Spinal cord (tissue), 9 donors: ENCODE measurements at regions not wholly inside any gene's neighbourhood (a gene's known extent, or its start where the extent isn't known, plus 50 kb on each side); places are given as distances from the start of the nearest gene placed in this dataset.

Experiments used
- DNase-seq, 6 donors: peaks; one replicate each; pipeline versions ENCODE4 v3.0.0 to v3.0.0-alpha.2; 2013 to 2015; ENCODE audit warnings: low spot score in 6 of 6, low read depth in 4 of 6
- H3K27ac ChIP-seq: one replicate; pipeline ENCODE4 v1.5.1; 2013; ENCODE audit warnings: low read depth, low read length, control low read depth
- H3K27me3 ChIP-seq: one replicate; pipeline ENCODE4 v1.6.1; 2013; ENCODE audit warnings: low read length; ENCODE audit not compliant: control insufficient read depth, insufficient read depth
- H3K36me3 ChIP-seq: one replicate; pipeline ENCODE4 v1.6.1; 2013; ENCODE audit warnings: low read length; ENCODE audit not compliant: control insufficient read depth, insufficient read depth
- H3K4me1 ChIP-seq: one replicate; pipeline ENCODE4 v1.6.1; 2013; ENCODE audit warnings: low read length; ENCODE audit not compliant: control insufficient read depth, insufficient read depth
- H3K4me3 ChIP-seq: one replicate; pipeline ENCODE4 v1.5.1; 2013; ENCODE audit warnings: low read depth, low read length, control low read depth
- H3K9me3 ChIP-seq: one replicate; pipeline ENCODE4 v1.6.1; 2013; ENCODE audit warnings: low read length; ENCODE audit not compliant: control insufficient read depth, insufficient read depth
- WGBS: methylation state at CpG from one replicate; pipeline ENCODE4 v1.1.5; 2013; ENCODE audit warnings: missing lambda C conversion rate; ENCODE audit not compliant: insufficient coverage; 5-methylcytosine and 5-hydroxymethylcytosine counted together
- donor health status: healthy.

DNA sequence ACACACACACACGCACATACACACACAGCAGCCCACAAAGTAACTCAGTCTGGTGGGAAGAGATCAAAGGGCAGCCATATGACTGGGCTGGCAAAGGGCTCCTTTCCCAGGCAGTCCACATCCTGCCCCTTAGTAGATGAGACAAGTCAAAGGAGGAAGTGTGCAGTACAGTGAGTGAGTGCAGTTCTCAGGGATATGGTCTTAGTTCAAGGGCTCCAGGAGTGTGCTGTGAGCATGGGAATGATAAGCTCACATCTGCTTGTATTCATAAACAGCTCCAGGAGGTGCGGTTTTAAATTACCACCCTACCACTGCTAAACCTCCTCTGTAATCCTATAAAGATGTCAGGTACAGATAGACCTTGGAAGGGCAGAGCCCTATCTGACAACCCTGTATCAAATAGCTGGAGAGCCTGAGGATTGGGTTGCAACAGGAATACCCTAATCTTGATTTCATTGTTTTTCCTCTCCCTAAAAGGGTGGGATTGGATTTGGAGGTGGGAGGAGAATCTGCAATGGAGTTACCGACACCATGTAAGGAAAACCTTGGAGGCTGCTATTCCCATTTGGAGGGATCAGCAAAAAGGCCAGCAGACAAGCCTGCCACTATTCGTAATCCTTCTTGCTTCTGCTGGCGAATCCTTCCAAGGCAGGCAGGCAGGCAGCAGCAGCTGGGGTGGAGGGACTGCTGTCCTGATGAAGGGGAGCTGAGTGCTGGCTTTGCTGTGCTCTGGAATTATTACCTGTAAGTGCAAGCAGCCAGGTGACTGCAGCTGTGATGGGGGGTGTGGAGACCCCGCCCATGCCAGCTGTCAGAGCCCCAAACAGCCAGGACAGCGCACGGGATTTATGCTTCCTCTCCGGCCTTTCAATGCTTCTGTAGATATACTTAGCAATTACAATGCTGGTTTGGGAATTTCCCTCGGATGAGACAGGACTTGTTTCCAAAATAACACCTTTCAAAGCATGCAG lies 342.7 kb downstream of the PRL start:
- Histone ChIP-seq H3K4me3 (no peak overlapping the region), H3K36me3 (no peaks in the 10 kb centered on the region), H3K27me3 (no peaks in the 10 kb centered on the region), H3K27ac (peak overlapping the region; percentile 67), H3K9me3 (no peaks in the 10 kb centered on the region), H3K4me1 (peaks cover 13% of the 10 kb centered on the region)
- peak in 2 of 6 donors; percentile 38 to 64 for DNase-seq
- 67% methylated on average over 3 of the region's 10 CpGs for WGBS

DNA sequence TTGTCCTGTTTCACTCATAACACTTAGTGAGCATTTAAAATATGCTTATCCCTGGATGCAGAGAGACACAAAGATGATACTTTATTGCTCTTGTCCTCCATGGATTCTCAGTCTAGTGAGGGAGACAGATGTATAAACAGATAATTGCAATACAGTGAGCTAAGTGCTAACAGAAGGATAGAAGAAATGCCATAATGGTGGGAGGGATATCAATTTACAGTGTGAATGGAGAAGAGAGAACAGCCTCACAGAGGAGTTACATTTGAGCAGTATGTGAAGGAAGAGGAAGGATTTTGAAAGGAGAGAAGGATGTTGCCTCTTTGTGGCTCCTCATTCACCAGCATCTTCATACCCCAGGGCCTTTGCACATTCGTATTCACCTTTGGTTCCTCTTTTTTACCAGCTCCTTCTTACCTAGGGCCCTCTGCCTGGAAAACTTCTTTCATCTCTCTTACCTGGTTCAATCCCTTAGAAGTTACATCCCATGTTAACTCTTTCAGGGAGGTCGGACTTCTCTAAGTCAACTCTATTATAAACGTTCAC lies 341.7 kb downstream of the PRL start:
- 89% methylated on average over 1 of the region's 3 CpGs for WGBS
- Histone ChIP-seq H3K36me3 (no peaks in the 10 kb centered on the region), H3K9me3 (no peaks in the 10 kb centered on the region), H3K27ac (no peak overlapping the region), H3K4me3 (no peak overlapping the region), H3K27me3 (no peaks in the 10 kb centered on the region), H3K4me1 (peaks cover 13% of the 10 kb centered on the region)
- DNase-seq: peak in 1 of 6 donors; percentile 56

DNA sequence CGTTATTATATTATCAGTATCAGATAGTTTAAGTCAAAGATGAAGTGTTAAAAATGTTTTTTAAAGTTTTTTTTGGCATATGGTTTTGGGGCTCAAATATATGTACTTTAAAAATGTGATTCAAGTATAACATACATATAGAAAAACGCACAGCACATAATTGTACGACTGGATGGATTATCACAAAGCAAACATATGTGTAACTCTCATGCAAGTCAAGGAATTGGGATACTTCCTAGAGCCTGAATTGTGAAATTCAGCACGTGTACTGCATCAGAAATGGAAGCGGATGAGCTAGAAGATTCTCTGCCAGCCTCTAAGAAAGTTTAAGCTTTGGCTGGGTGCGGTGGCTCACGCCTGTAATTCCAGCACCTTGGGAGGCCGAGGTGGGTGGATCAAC lies 340.9 kb downstream of the PRL start:
- Histone ChIP-seq H3K27me3 (no peaks in the 10 kb centered on the region), H3K4me3 (no peak overlapping the region), H3K9me3 (no peaks in the 10 kb centered on the region), H3K36me3 (no peaks in the 10 kb centered on the region), H3K27ac (no peak overlapping the region), H3K4me1 (peaks cover 13% of the 10 kb centered on the region)
- DNase-seq: peak in 1 of 6 donors; percentile 34
- WGBS: 97% methylated on average over 5 of the region's 8 CpGs

DNA sequence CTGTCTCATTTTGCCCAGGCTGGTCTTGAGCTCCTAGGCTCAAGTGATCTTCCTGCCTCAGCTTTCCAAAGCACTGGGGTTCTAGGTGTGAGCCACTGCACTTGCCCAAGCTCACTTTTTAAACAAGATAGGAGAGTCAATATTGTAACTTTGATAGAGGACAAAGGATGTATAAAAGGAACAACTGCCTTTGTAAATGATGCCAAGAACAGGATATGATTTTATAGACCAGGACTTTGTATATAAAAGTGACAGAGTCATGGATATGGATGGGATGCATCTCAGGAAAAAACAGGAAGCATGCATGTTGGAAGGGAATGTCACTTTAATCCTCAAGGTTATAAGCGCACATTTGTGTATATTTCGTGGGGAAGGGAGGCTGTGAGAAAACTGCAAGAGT lies 338.4 kb downstream of the PRL start:
- Histone ChIP-seq H3K9me3 (no peaks in the 10 kb centered on the region), H3K27me3 (no peaks in the 10 kb centered on the region), H3K4me3 (no peak overlapping the region), H3K36me3 (no peaks in the 10 kb centered on the region), H3K4me1 (peaks cover 10% of the 10 kb centered on the region), H3K27ac (no peak overlapping the region)
- WGBS: 96% methylated on average over 2 of the region's 2 CpGs
- DNase-seq: no peak

DNA sequence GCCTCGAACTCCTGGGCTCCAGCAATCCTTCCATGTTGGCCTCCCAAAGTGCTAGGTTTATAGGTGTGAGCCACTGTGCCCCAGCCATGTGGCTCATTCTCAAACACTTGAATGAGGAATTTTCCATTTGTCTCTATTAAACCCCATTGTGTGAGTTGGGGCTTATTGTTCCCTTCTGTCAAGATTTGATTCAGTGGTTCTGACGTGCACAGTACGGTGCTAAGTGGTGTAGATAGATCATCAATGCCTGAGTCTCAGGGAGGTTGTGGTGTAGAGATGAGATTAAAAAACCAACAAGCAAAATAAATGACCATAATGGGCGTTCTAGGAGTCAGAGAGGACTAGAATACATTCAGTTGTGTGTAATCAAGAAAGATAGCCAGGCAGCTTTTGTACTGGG lies 335.6 kb downstream of the PRL start:
- Histone ChIP-seq H3K27ac (no peak overlapping the region), H3K27me3 (no peaks in the 10 kb centered on the region), H3K9me3 (no peaks in the 10 kb centered on the region), H3K36me3 (no peaks in the 10 kb centered on the region), H3K4me1 (no peaks in the 10 kb centered on the region), H3K4me3 (no peak overlapping the region)
- 93% methylated on average over 3 of the region's 4 CpGs for WGBS
- DNase-seq: no peak

DNA sequence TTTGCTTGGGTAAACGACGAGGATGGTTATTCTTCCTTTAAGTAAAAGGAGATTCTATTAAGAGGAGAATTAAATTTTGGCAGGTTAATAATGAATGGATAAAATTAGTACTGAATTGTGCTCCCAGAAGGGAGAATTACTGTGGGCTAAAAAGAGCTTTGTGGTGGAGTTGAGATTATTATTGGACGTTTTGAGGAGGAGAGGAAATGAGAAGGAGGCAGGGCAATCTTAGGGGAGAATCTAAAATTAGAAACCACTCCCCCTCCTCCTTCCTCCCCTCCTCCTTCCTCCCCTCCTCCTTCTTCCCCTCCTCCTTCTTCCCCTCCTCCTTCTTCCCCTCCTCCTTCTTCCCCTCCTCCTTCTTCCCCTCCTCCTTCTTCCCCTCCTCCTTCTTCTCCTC lies 331.8 kb downstream of the PRL start:
- Histone ChIP-seq H3K27me3 (no peaks in the 10 kb centered on the region), H3K4me1 (no peaks in the 10 kb centered on the region), H3K9me3 (no peaks in the 10 kb centered on the region), H3K36me3 (no peaks in the 10 kb centered on the region), H3K27ac (no peak overlapping the region), H3K4me3 (no peak overlapping the region)
- peak in 1 of 6 donors; percentile 18 for DNase-seq
- WGBS: 90% methylated on average over 2 of the region's 3 CpGs

DNA sequence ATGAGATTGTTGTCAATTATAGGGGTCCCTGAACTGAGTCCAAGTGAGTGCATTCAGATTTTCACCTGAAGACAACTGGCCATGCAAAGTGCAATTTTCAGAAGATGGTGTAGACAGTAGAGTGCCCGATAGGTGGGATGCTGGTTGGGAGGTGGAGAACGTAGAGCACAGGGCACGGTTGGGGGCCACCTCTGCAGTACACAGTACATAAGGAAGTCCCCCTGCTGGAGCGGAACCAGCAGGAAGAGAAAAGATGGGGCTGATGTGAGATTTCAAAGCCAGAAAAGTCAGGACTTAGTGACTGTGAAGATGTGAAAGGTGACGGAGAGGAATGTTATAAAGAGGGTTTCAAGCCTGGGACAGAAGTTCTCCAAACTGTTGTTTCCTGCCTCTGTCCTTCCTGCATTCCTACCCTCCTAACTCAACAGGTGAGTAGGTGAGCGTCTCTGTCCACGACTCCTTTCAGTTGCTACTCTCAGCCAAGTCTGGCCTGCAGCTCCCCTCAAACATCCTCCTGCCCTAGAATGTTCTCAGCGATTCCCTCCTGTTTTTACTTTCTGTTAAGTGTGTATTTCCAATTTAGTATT lies 330.8 kb downstream of the PRL start:
- H3K4me1 ChIP-seq: no peaks in the 10 kb centered on the region
- 78% methylated on average over 6 of the region's 8 CpGs for WGBS

DNA sequence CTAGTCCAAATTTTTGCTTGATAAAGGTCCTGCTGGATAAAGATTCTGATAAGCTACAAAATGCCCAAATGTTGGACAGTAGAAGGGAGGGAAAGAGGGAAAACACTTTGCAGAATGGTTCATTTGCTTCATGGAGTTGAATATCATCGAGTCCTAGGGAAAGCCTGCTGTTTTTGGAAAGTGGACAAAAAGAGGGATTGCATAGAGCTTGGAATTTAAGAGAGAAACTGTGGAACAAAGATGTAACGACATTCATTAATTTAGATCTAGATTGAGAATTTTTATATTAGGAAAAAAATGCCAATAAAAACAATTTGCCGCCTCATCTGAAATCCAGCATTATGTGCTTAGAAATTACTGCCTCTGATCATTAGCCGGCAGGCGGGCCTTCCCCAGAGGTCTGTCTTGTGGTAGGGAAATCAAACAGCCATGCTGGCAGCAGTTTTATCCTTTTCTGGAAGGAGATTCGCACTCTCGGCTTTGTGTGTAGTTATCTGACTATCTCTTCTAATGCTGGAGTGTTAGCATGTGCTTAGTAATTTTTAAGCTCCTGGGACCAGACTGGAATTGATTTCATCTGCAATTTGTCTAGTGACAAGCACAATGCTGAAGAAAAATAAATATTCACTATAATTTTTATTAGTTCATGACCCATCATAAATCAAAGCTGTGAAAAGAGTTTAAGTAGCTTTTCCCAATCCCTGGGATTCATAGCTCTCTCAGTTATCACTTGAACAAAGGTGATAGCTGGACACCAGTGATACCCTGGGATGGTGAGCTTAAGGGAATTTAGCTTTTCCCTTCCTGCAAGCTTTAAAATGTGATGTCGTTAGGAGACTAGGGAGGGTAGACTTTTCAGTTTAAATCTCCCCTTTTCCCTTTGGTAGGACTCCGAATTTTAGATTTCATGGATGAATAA lies 329.5 kb downstream of the PRL start:
- H3K4me3 ChIP-seq: no peak overlapping the region
- peak in 2 of 6 donors; percentile 44 to 90 for DNase-seq
- no peak overlapping the region for H3K27ac ChIP-seq
- WGBS: 64% methylated on average over 3 of the region's 9 CpGs
- no peaks in the 10 kb centered on the region for H3K4me1 ChIP-seq
- no peaks in the 10 kb centered on the region for H3K9me3 ChIP-seq
- no peaks in the 10 kb centered on the region for H3K36me3 ChIP-seq
- H3K27me3 ChIP-seq: no peaks in the 10 kb centered on the region

More for the DNA sequence above, 330.8 kb downstream of the PRL start:
- Histone ChIP-seq H3K27ac (no peak overlapping the region), H3K9me3 (no peaks in the 10 kb centered on the region), H3K4me3 (no peak overlapping the region), H3K36me3 (no peaks in the 10 kb centered on the region), H3K27me3 (no peaks in the 10 kb centered on the region)
- no peak for DNase-seq

DNA sequence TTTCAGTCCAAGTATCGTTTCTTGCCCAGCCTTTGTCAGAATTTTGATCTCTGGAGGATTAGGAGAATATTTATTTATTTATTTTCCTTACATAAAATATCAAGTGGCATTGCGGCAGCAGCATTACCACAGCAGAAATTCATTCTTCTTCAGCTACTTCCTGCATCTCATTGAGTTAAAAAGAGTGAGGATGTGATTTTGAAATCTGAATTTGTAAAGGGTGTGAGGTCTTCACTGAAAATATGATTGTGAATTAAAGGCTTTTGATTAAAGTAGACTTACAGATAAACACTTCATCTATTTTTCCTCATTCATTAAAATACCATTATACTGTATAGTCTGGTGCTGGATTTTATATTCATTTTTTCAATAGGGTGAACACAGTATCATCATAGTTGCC lies 328.4 kb downstream of the PRL start:
- Histone ChIP-seq H3K27me3 (no peaks in the 10 kb centered on the region), H3K4me1 (no peaks in the 10 kb centered on the region), H3K9me3 (no peaks in the 10 kb centered on the region), H3K4me3 (no peak overlapping the region), H3K36me3 (no peaks in the 10 kb centered on the region), H3K27ac (no peak overlapping the region)
- WGBS: no CpG with 5 or more reads among the region's 2 CpGs
- DNase-seq: no peak
